B cell (primary cell): ENCODE measurements at regions not wholly inside any gene's neighbourhood (a gene's known extent, or its start where the extent isn't known, plus 50 kb on each side); places are given as distances from the start of the nearest gene placed in this dataset.

Source experiments
- CTCF ChIP-seq: fragments of 200-600 bp; IDR thresholded peaks from one replicate; pipeline ENCODE4 v1.8.0; 2022; ENCODE audit warnings: antibody characterized with exemption, mild to moderate bottlenecking
- EZH2 ChIP-seq: IDR thresholded peaks from 2 replicates; pipeline ENCODE4 v1.6.1; 2012; ENCODE audit warnings: borderline replicate concordance, low read depth, mild to moderate bottlenecking, moderate library complexity, low read length; ENCODE audit not compliant: insufficient read depth, poor library complexity, severe bottlenecking

DNA sequence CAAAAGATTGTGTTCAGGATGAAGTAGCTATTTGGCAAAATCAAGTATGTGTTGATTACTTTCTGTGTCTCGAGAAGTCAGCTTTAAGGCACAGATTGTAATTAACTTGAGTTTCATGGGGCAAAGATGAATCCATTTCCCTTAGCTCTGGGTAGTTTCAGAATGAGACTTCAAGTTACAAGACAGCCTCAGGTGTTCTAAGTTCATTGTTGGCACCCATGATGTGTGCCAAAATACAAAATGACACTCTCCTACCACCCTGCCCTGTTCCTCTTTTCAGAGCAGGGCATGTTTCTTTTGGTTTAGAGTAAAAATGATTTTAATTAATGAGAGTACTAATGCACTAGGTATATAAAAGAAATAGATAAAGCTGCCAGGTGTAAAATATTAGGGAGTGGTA, 797.6 kb upstream of the POT1 start:
- TF ChIP-seq CTCF (no peak), EZH2 (no peak)
